Cerebellar cortex (tissue), 1 donor: ENCODE measurements at regions not wholly inside any gene's neighbourhood (a gene's known extent, or its start where the extent isn't known, plus 50 kb on each side); places are given as distances from the start of the nearest gene placed in this dataset.

Experiments
- DNase-seq: peaks from one replicate; pipeline ENCODE4 v3.0.0-alpha.2; 2015; ENCODE audit warnings: low spot score

DNA sequence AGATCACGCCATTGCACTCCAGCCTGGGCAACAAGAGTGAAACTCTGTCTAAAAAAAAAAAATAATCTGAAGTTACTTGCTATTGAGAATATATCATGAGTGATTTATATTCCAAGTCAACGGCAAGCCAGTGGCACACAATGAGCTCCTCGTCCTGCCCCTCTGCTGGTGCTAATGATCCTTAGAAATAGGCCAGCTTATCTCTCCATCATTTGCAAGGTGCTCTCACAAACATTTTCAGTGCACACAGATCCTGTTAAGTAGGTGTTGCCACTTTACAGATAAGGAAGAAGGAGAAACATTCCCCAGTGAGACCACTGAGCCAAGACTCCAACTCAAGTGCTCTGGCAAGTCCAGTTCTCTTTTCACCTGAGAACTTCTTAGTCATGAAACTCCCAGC lies 91.3 kb upstream of the GPR45 start:
- DNase-seq = no peak

DNA sequence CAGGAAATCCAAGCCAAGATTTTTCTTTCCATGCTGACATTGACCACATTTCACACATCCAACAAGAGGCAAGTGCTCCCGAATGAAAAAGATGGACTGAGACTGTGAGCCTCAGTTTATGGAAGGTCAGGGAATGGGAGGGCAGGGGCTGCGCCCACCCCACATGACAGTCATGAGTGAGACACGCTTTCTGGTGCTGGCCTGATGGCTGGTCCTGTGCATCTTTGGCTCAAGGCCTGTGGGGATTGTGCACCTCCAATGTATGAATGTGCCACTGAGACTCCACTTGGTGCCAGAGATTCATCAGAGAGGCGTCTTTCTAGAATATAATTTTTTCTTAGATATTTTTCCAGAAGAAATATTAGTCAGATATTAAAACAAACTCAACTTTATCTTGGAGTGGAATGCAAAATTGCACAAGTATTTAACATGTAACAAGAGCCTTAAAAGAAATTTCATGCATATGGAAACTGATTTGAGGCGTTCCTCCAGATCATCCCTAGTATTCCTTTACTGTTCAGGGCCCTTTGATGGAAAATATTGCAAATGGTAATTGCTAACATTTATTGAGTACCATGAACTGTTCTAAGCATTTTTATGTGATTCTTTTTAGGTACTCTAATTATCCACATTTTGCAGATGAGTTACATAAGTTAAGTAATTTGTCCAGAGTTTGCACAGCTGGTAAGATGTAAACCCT lies 87.3 kb upstream of the GPR45 start:
- DNase-seq = no peak

DNA sequence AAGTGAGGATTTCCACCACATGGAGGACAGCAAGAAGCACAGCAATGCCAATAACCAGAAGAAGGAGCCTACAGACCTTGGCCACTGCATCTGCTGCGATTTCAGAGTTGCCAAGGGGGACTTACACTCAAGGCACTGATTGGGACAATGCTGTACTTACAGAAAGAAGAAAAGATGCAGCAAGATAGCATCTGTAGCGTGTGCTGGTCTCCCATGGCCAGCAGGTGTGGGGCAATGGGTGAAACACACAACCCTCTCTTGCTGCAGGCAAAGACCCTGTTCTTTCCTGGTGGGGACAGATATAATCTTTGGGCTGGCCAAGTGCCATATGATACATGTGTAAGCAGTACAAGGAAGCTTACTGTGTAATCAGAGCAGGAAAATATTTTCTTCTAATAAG lies 85.4 kb upstream of the GPR45 start:
- DNase-seq = no peak

DNA sequence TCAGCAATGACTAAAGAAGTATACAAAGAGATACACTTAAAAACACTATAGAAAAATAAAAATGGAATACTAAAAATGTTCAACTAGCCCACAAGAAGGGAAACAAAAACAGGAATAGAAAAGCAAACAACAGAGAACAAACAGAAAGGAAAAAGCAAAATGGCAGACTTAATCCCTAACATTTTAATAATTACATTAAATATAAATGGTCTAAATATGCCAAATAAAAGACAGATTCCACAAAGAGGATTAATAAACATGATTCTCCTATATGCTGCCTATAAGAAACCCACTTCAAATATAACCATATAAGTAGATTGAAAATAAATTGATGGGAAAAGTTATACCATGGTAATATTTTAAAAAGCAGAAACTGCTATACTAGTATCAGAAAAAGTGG lies 83.5 kb upstream of the GPR45 start:
- no peak for DNase-seq

DNA sequence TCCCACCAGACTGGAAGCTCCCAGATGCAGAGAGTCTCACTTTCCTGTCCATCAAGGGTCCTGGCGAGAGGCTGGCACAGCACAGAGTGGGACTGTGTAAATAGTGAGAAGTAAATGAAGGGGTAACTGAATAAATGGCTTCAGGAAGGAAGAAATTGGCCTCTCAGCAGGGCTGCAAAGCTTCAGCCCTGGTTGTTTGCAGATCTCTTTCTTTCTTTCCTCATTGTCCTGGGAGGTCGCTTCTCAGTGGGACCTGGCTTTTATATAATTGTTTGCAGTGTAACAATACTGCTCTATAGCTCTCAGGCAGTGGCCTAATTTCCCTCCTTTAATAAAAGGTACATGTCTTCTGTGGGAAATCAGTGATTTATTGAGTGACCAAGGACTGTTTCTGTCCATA lies 74.9 kb upstream of the GPR45 start:
- DNase-seq = no peak

GRCh38 chr2:105168543-105168942 lies 73.0 kb upstream of the GPR45 start:
- no peak for DNase-seq

GRCh38 chr2:105175231-105175630 lies 66.3 kb upstream of the GPR45 start:
- DNase-seq = no peak

DNA sequence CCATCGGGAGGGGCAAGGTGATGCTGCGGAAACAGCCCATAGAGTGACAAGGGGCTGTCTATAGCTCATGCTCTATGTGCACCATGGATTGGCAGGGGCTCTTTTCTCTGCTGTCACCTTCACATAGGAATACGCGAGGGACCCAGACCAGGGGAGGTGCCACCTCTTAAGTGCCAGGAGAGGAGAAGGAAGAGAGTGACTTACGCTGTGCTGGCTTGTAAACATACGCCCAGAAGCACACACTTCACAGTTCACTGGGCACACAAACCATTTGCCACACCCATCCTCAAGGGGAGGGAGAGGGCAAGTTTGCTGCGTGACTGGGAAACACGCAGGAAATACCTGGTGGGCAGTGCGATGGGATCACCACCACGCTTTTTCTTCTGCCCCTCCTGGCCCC lies 65.1 kb upstream of the GPR45 start:
- DNase-seq = no peak

DNA sequence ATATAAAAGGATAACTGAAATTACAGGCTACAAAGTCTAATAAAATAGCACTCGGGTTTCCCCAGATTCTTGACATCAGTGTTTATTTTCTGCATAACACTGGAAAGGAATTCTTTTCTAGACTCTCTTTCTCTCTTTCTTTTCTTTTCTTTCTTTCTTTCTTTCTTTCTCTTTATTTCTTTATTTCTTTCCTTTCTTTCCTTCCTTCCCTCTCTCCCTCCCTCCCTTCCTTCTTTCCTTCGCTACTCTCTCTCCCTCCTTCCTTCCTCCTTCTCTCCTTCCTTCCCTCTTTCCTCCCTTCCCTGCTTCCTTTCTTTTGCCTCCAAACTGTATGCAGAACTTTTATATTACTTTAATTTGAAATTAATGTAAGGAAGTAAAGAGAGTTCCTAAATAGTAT lies 64.5 kb upstream of the GPR45 start:
- DNase-seq = no peak

DNA sequence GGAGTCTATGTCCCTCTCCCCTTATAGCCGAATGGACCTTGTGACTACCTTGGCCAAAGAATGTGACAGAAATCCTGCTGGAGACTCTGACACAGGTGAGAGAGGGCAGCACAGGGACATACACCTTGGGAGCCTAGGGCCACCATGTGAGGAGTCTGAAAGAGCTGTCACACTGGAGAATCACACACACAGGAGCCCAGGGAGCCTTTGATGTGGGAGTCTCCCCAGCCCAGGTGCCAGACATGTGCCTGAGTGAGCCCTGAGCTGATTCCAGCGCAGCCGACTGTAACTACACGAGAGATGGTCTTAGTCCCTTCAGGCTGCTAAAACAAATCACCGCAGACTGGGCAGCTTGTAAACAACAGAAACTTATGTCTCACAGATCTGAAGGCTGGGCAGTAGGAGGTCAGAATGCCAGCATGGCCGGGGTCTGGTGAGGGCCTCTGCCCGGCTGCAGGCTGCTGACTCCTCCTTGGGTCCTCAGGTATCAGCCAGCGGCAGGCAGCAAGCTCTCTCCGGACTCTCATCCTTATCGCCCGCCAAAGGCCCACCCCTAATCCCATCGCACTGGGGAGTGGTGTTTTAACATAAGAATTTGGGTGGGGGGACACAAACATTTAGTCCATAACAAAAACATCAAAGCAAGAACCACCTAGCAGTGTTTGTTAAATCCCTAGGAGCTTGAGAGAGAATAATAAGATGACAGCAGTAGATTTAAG lies 63.8 kb upstream of the GPR45 start:
- no peak for DNase-seq

DNA sequence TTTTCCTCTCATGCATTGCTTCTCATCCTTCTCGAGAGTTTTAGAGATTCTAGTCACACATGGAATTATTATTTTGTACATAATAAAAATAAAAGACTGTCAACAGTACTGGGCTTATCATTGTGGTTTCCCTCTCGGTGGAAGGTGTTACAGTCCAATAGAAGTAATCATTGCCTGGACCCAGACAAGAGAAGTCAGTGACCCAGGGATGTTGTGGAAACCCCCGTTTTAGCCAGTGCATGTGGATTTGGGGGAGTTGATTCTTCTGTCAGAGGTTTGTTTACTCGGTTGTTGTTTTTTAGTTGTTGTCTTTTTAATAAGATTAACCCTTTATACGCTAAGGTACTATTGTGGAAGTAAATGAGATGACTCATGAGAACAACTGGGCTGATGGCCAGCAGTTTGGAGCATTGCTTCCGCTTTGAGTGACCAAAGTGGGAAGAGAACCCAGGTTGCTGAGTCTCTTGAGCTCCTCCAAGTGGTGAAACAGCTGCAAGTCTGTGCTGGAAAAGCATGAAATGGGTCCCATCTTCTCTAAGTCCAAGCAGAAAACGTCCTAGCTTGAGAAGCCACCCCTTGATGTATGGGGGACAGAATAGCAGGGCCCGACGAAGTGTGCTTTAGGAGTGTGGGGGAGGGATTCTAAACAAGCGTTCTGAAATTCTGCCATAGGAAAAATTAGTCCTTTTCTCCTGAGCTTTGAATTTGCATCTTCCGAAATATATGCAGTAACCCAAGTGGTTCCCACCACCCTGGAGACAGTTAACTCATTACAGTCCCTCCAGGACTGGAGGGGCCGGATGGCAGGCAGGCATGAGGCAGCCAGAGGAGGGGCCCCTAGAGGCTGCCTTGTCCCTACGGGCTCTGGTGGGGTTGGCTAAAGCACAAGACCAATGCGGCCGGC lies 61.8 kb upstream of the GPR45 start:
- DNase-seq = peak; percentile 22

GRCh38 chr2:105180491-105180972 lies 61.0 kb upstream of the GPR45 start:
- DNase-seq = peak; percentile 20

GRCh38 chr2:105181282-105181681 lies 60.3 kb upstream of the GPR45 start:
- peak; percentile 7 for DNase-seq

GRCh38 chr2:105183555-105184323 lies 57.8 kb upstream of the GPR45 start:
- no peak for DNase-seq

GRCh38 chr2:105184420-105184819 lies 57.1 kb upstream of the GPR45 start:
- no peak for DNase-seq

GRCh38 chr2:105186967-105187498 lies 54.5 kb upstream of the GPR45 start:
- no peak for DNase-seq

GRCh38 chr2:105187531-105187930 lies 54.0 kb upstream of the GPR45 start:
- no peak for DNase-seq

GRCh38 chr2:105188343-105188742 lies 53.2 kb upstream of the GPR45 start:
- DNase-seq = no peak
